K562 (cell line): ENCODE measurements at regions not wholly inside any gene's neighbourhood (a gene's known extent, or its start where the extent isn't known, plus 50 kb on each side); places are given as distances from the start of the nearest gene placed in this dataset.

Source experiments
- ATAC-seq: fragments of 200-7000 bp; cut with Tn5 transposase; 3 replicates; pipeline ENCODE4 v1.9.1; 2020; ENCODE audit warnings: moderate library complexity
- BruUV-seq: library from RNA; stranded (reverse); fragments of 400-500 nt; replicated peaks from 2 replicates; lab custom pipeline; 2021; lab: Mats Ljungman, UMichigan
- CTCF ChIA-PET: fragments of 300-600 bp; formaldehyde crosslinking; extraction: SDS; loops from one replicate; lab custom pipeline; 2021; ENCODE audit warnings: low intra/inter-chr PET ratio; lab: Yijun Ruan, JAX
- POLR2A ChIA-PET: fragments of 300-600, 350-650 bp; sonication (Branson Sonifier 250); formaldehyde crosslinking; extraction: SDS; loops from one replicate; lab custom pipeline; 2021; ENCODE audit warnings: antibody characterized with exemption, inconsistent platforms; lab: Yijun Ruan, JAX
- DNase-seq, 4 experiments: peaks; one replicate each; pipeline versions ENCODE4 v3.0.0 to v3.0.0-alpha.2; 2011 to 2018; ENCODE audit warnings: low spot score in 3 of 4, mixed read lengths in 3 of 4; ENCODE audit errors: extremely low read depth in 1 of 4
- FAIRE-seq: peaks from 2 replicates; lab custom pipeline; 2011; peaks lifted over from hg19 to GRCh38; lab: Jason Lieb, UNC
- H2AFZ ChIP-seq: 2 replicates; pipeline ENCODE4 v1.6.0; 2011; ENCODE audit warnings: low read depth, low read length, control low read depth, inconsistent platforms
- H3K27ac ChIP-seq: fragments of 200-600 bp; 3 replicates; pipeline ENCODE4 v1.8.0; 2011; ENCODE audit warnings: low read depth, mild to moderate bottlenecking, control low read depth, inconsistent platforms, low read length, moderate library complexity, mixed read lengths; ENCODE audit errors: extremely low read depth
- H3K27me3 ChIP-seq, 2 experiments: fragments of 300-600 bp in 1 of 2; 2 replicates in 1 of 2; 3 replicates in 1 of 2; pipeline versions ENCODE4 v1.6.0 to v1.8.0; 2011; ENCODE audit warnings: inconsistent platforms in 2 of 2, low read length in 2 of 2, mild to moderate bottlenecking in 1 of 2, mixed read lengths in 1 of 2, moderate library complexity in 1 of 2; ENCODE audit not compliant: control insufficient read depth in 2 of 2, insufficient read depth in 2 of 2
- H3K36me3 ChIP-seq: fragments of 300-600 bp; 3 replicates; pipeline ENCODE4 v1.8.0; 2011; ENCODE audit warnings: mild to moderate bottlenecking, low read length, inconsistent platforms; ENCODE audit not compliant: control insufficient read depth, insufficient read depth
- H3K4me1 ChIP-seq, 2 experiments: fragments of 200-600 bp in 1 of 2; replicated peaks in 1 of 2; 2 replicates in 1 of 2; 3 replicates in 1 of 2; pipeline versions ENCODE4 v1.5.1 to v1.8.0; 2011; ENCODE audit warnings: inconsistent platforms in 2 of 2, low read length in 2 of 2, mild to moderate bottlenecking in 1 of 2, mixed read lengths in 1 of 2, moderate library complexity in 1 of 2; ENCODE audit not compliant: control insufficient read depth in 2 of 2, insufficient read depth in 2 of 2
- H3K4me2 ChIP-seq: 2 replicates; pipeline ENCODE4 v1.6.1; 2011; ENCODE audit warnings: low read length, control low read depth, inconsistent platforms, mixed read lengths; ENCODE audit not compliant: insufficient read depth
- H3K4me3 ChIP-seq: fragments of 200-600 bp; sonication (generic), shearing (Covaris generic); 2 replicates; pipeline ENCODE4 v1.5.1; 2016; ENCODE audit warnings: control low read depth, inconsistent platforms
- H3K79me2 ChIP-seq: fragments of 200-600 bp; 3 replicates; pipeline ENCODE4 v1.8.0; 2011; ENCODE audit warnings: low read length, inconsistent platforms; ENCODE audit not compliant: control insufficient read depth, insufficient read depth
- H3K9ac ChIP-seq, 2 experiments: 2 replicates each; pipeline versions ENCODE4 v1.6.0 to v1.6.1; 2011; ENCODE audit warnings: low read depth in 2 of 2, low read length in 2 of 2, control low read depth in 1 of 2, inconsistent platforms in 1 of 2, mild to moderate bottlenecking in 1 of 2, mixed read lengths in 1 of 2; ENCODE audit not compliant: insufficient read depth in 1 of 2
- H3K9me1 ChIP-seq: one replicate; pipeline ENCODE4 v1.6.0; 2011; ENCODE audit warnings: inconsistent platforms, mild to moderate bottlenecking, low read length, moderate library complexity; ENCODE audit not compliant: control insufficient read depth, insufficient read depth
- H3K9me3 ChIP-seq: replicated peaks from 2 replicates; pipeline ENCODE4 v1.5.1; 2011; ENCODE audit warnings: low read depth, low read length, inconsistent platforms; ENCODE audit not compliant: control insufficient read depth, insufficient read depth
- H4K20me1 ChIP-seq: replicated peaks from 2 replicates; pipeline ENCODE4 v1.6.1; 2011; ENCODE audit warnings: low read length, inconsistent platforms, mixed read lengths; ENCODE audit not compliant: control insufficient read depth, insufficient read depth
- CBFA2T3 ChIP-seq: fragments of 450-650 bp; IDR thresholded peaks from 2 replicates; pipeline ENCODE4 v1.6.1; 2017
- MTA1 ChIP-seq: fragments of 450-650 bp; IDR thresholded peaks from 2 replicates; pipeline ENCODE4 v1.6.1; 2017; ENCODE audit warnings: borderline replicate concordance
- RHOXF2B ChIP-seq: fragments of 250-450 bp; sonication (Bioruptor Pico); conservative IDR thresholded peaks from 2 replicates; pipeline ENCODE4 v1.5.1; 2021
- SOX6 ChIP-seq: fragments of 450-650 bp; IDR thresholded peaks from 2 replicates; pipeline ENCODE4 v1.6.1; 2014; ENCODE audit warnings: mild to moderate bottlenecking
- ZFX ChIP-seq: sonication (generic); formaldehyde crosslinking; IDR thresholded peaks from 2 replicates; pipeline ENCODE4 v1.8.0; 2022; ENCODE audit warnings: mild to moderate bottlenecking, missing genetic modification reagents, moderate library complexity
- ZNF444 ChIP-seq: fragments of 250-450 bp; sonication (Bioruptor Pico); IDR thresholded peaks from 2 replicates; pipeline ENCODE4 v1.4.0; 2020; ENCODE audit warnings: mild to moderate bottlenecking, moderate library complexity
- ZNF699 ChIP-seq: fragments of 250-450 bp; sonication (Bioruptor Pico); IDR thresholded peaks from 2 replicates; pipeline ENCODE4 v1.8.0; 2021; ENCODE audit warnings: mild to moderate bottlenecking, moderate library complexity; ENCODE audit not compliant: insufficient replicate concordance
- ZNF79 ChIP-seq: fragments of 250-450 bp; sonication (Bioruptor Pico); IDR thresholded peaks from 2 replicates; pipeline ENCODE4 v1.4.0; 2020; ENCODE audit warnings: low read depth, mild to moderate bottlenecking, moderate library complexity
- ZZZ3 ChIP-seq: fragments of 450-650 bp; IDR thresholded peaks from 2 replicates; pipeline ENCODE4 v1.6.1; 2016; ENCODE audit warnings: antibody characterized with exemption, mild to moderate bottlenecking, moderate library complexity
- WGBS: fragments of 100-300 bp; shearing (Covaris generic); methylation state at CpG from one replicate; pipeline ENCODE4 v1.1.6; 2016; ENCODE audit warnings: low coverage, mixed read lengths; ENCODE audit not compliant: insufficient coverage; ENCODE audit errors: missing lambda C conversion rate; 5-methylcytosine and 5-hydroxymethylcytosine counted together
- in situ Hi-C: fragments of 300-500 bp; cut with MboI; formaldehyde crosslinking; loops from 4 replicates; pipeline ENCODE4 v1.15.0; 2018; ENCODE audit warnings: inconsistent platforms, mixed read lengths
- intact Hi-C: fragments of 100-400 bp; cut with micrococcal nuclease; formaldehyde crosslinking; loops from 2 replicates; pipeline ENCODE4 v1.14.2; 2022
- TF ChIP-seq, protein P1 (sequence below): fragments of 450-650 bp; formaldehyde crosslinking; IDR thresholded peaks from 2 replicates; pipeline ENCODE4 v1.4.0; 2020; ENCODE audit warnings: mild to moderate bottlenecking
- TF ChIP-seq, protein P2 (sequence below): fragments of 150-350 bp; IDR thresholded peaks from 2 replicates; pipeline ENCODE4 v1.6.1; 2014; ENCODE audit warnings: low read depth, mild to moderate bottlenecking, low read length, borderline replicate concordance
- TF ChIP-seq, protein P3 (sequence below): fragments of 450-650 bp; formaldehyde crosslinking; IDR thresholded peaks from 2 replicates; pipeline ENCODE4 v1.4.0; 2020; ENCODE audit warnings: mild to moderate bottlenecking, moderate library complexity
- TF ChIP-seq, protein P4 (sequence below), 3 experiments: fragments of 200-800 bp in 1 of 3; sonication (Bioruptor generic) in 1 of 3; sonication (generic) in 1 of 3; formaldehyde crosslinking in 1 of 3; IDR thresholded peaks; 2 replicates each; pipeline versions ENCODE4 v1.6.1 to v1.8.0; 2016 to 2022; ENCODE audit warnings: mild to moderate bottlenecking in 2 of 3, missing compliant biosample characterization in 2 of 3, missing genetic modification characterization in 2 of 3, missing genetic modification reagents in 1 of 3
- TF ChIP-seq, protein P5 (sequence below): fragments of 450-650 bp; IDR thresholded peaks from one replicate; pipeline ENCODE4 v1.6.1; 2018; ENCODE audit warnings: mild to moderate bottlenecking, moderate library complexity; ENCODE audit not compliant: partially characterized antibody

DNA sequence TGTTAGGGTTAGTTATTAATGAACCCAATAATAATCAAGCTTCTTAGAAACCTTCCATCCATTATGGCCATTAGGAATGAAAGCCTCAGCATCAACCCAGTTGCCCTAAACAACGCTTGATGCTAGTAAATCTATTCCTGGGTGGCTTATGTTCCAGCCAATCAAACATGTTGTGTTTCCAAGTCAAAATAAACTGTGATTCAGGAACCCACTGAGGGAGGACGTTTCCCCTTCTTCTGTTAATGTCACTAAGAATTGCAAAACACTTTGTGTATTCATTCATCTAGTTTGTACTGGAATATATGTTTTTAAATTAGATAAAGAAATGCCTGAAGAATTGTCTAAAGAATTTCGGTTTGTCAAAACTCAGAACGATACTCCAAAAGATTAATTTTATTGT is 142.5 kb upstream of the MSX2 start:
- in situ Hi-C loops: no loop called here
- no peak for FAIRE-seq
- 5% methylated on average over 4 of the region's 4 CpGs for WGBS
- Histone ChIP-seq H3K4me2 (no peak overlapping the region), H3K27me3 (peaks cover 0 to 7% of the 10 kb centered on the region in 2 experiments; a peak in 3 of 5 replicates), H4K20me1 (no peaks in the 10 kb centered on the region), H3K27ac (no peak overlapping the region), H3K79me2 (no peaks in the 10 kb centered on the region), H3K4me3 (no peak overlapping the region), H3K9ac (no peak overlapping the region), H3K9me1 (no peaks in the 10 kb centered on the region), H3K4me1 (no peaks in the 10 kb centered on the region), H2AFZ (no peak overlapping the region), H3K36me3 (no peaks in the 10 kb centered on the region), H3K9me3 (no peaks in the 10 kb centered on the region)
- DNase-seq: no peak
- POLR2A ChIA-PET: no interaction called here
- BruUV-seq: no TSS peak
- CTCF ChIA-PET: no interaction called here
- ATAC-seq: no peak
- intact Hi-C loops: no loop called here
- TF ChIP-seq, protein P1, sequence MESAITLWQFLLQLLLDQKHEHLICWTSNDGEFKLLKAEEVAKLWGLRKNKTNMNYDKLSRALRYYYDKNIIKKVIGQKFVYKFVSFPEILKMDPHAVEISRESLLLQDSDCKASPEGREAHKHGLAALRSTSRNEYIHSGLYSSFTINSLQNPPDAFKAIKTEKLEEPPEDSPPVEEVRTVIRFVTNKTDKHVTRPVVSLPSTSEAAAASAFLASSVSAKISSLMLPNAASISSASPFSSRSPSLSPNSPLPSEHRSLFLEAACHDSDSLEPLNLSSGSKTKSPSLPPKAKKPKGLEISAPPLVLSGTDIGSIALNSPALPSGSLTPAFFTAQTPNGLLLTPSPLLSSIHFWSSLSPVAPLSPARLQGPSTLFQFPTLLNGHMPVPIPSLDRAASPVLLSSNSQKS (CRISPR knock-in tag): no peak
- TF ChIP-seq SOX6 (no peak), ZNF444 (CRISPR knock-in tag) (no peak), ZFX (CRISPR knock-in tag) (no peak), MTA1 (no peak), CBFA2T3 (no peak), ZNF79 (no peak), ZNF699 (CRISPR knock-in tag) (no peak), ZZZ3 (no peak), RHOXF2B (CRISPR knock-in tag) (no peak)
- TF ChIP-seq, protein P2, sequence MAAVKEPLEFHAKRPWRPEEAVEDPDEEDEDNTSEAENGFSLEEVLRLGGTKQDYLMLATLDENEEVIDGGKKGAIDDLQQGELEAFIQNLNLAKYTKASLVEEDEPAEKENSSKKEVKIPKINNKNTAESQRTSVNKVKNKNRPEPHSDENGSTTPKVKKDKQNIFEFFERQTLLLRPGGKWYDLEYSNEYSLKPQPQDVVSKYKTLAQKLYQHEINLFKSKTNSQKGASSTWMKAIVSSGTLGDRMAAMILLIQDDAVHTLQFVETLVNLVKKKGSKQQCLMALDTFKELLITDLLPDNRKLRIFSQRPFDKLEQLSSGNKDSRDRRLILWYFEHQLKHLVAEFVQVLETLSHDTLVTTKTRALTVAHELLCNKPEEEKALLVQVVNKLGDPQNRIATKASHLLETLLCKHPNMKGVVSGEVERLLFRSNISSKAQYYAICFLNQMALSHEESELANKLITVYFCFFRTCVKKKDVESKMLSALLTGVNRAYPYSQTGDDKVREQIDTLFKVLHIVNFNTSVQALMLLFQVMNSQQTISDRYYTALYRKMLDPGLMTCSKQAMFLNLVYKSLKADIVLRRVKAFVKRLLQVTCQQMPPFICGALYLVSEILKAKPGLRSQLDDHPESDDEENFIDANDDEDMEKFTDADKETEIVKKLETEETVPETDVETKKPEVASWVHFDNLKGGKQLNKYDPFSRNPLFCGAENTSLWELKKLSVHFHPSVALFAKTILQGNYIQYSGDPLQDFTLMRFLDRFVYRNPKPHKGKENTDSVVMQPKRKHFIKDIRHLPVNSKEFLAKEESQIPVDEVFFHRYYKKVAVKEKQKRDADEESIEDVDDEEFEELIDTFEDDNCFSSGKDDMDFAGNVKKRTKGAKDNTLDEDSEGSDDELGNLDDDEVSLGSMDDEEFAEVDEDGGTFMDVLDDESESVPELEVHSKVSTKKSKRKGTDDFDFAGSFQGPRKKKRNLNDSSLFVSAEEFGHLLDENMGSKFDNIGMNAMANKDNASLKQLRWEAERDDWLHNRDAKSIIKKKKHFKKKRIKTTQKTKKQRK: no peak
- TF ChIP-seq, protein P3, sequence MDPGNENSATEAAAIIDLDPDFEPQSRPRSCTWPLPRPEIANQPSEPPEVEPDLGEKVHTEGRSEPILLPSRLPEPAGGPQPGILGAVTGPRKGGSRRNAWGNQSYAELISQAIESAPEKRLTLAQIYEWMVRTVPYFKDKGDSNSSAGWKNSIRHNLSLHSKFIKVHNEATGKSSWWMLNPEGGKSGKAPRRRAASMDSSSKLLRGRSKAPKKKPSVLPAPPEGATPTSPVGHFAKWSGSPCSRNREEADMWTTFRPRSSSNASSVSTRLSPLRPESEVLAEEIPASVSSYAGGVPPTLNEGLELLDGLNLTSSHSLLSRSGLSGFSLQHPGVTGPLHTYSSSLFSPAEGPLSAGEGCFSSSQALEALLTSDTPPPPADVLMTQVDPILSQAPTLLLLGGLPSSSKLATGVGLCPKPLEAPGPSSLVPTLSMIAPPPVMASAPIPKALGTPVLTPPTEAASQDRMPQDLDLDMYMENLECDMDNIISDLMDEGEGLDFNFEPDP (CRISPR knock-in tag): no peak
- TF ChIP-seq, protein P4, sequence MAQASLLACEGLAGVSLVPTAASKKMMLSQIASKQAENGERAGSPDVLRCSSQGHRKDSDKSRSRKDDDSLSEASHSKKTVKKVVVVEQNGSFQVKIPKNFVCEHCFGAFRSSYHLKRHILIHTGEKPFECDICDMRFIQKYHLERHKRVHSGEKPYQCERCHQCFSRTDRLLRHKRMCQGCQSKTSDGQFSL (CRISPR knock-in tag; IDR thresholded peaks at IDR 0.05): no peak
- TF ChIP-seq, protein P4 (tag; IDR thresholded peaks at IDR 0.05): no peak
- TF ChIP-seq, protein P5, sequence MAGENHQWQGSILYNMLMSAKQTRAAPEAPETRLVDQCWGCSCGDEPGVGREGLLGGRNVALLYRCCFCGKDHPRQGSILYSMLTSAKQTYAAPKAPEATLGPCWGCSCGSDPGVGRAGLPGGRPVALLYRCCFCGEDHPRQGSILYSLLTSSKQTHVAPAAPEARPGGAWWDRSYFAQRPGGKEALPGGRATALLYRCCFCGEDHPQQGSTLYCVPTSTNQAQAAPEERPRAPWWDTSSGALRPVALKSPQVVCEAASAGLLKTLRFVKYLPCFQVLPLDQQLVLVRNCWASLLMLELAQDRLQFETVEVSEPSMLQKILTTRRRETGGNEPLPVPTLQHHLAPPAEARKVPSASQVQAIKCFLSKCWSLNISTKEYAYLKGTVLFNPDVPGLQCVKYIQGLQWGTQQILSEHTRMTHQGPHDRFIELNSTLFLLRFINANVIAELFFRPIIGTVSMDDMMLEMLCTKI: no peak
